ENCODE measurements at regions not wholly inside any gene's neighbourhood (a gene's known extent, or its start where the extent isn't known, plus 50 kb on each side); places are given as distances from the start of the nearest gene placed in this dataset.
A peak's percentile ranks its signal among the peaks of the same experiment; 100 is the strongest.
"Not testable (repeated sequence)": the region's sequence is repeated elsewhere in the genome, so short reads cannot be mapped to it uniquely, and the experiment has no call there.

- intact Hi-C loops (cut with DNase I), result not testable (repeated sequence)
- peak in 1 of 42 donors; percentile 16 for DNase-seq
Observed at GRCh38 chr2:89537862-89538261, 846.4 kb downstream of the RPIA start.

- peak in 1 of 42 donors; percentile 3 for DNase-seq
Observed at GRCh38 chr2:89544110-89544509, 852.6 kb downstream of the RPIA start.

GRCh38 chr2:89579154-89579553 is 887.7 kb downstream of the RPIA start:
- intact Hi-C loops (cut with DNase I), result not testable (repeated sequence)
- DNase-seq, result peak in 1 of 42 donors; percentile 2

More at GRCh38 chr2:89544110-89544509, 852.6 kb downstream of the RPIA start:
- intact Hi-C loops (cut with DNase I), result not testable (repeated sequence)

DNA sequence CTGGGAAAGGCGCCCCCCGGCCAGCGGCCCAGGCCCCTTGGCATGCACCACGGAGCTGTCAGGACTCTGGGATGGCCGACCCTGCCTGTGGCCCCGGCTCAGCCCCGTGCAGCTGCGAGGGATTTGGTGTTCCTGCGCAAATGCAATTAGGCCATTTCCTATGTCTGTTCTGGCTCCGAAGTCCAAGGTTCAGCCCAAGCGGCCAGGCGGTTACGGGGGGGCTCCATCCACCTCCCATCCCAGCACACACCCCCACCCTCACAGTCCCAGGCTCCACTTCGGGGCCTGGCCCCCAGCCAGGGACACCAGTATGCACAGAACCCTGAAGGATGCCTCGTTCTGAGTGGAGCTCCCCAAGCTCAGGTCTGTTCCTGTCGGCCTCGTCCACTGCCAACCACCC is 891.3 kb downstream of the RPIA start:
- DNase-seq; intact Hi-C loops (cut with DNase I): not testable (repeated sequence)

DNA sequence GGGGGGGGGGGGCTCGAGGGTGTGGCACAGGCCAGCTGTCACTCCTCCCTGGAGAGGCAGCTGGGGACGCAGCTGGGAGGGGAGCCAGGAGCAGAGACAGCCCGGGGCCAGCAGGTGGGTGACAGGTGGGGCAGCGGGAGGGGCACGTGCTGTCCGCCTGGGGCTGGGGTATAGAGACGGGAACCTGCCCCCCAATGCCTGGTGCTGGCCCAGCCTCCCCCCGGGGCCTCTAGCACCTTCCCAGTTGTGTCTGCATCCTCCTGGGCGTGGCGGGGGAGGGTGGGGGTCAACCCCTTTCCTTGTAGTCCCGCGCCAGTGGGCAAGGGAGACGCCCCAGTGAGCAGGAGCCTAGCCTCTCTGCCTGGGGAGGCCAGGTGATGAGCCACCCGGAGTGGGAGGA is 892.6 kb downstream of the RPIA start:
- DNase-seq, result peak in 1 of 42 donors; percentile 4
- intact Hi-C loops (cut with DNase I), result not testable (repeated sequence)

GRCh38 chr2:89584868-89585557 is 893.5 kb downstream of the RPIA start:
- intact Hi-C loops (cut with DNase I), result not testable (repeated sequence)
- peak in 2 of 42 donors; percentile 2 to 27 for DNase-seq

DNA sequence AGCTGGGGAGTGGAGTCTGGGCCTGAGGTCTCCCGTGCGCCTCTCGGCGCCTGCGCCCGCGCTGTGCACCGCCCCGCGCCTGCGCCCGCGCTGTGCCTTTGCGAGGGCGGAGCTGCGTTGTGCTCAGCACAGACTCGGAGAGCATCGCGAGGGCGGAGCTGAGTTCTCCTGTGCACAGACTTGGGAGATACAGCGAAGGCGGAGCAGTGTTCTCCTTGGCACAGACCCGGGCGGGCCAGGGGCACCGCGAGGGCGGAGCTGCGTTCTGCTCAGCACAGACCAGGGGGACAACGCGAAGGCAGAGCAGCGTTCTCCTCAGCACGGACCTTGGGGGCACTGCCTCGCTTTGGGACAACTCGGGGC is 894.1 kb downstream of the RPIA start:
- peak; percentile 28 to 87 (median 75) for DNase-seq
- intact Hi-C loops (cut with DNase I), result not testable (repeated sequence)

- DNase-seq; intact Hi-C loops (cut with DNase I): not testable (repeated sequence)
Observed at GRCh38 chr2:89599843-89600242, 908.4 kb downstream of the RPIA start.

GRCh38 chr2:89606514-89606913 is 915.0 kb downstream of the RPIA start:
- intact Hi-C loops (cut with DNase I); DNase-seq: not testable (repeated sequence)

DNA sequence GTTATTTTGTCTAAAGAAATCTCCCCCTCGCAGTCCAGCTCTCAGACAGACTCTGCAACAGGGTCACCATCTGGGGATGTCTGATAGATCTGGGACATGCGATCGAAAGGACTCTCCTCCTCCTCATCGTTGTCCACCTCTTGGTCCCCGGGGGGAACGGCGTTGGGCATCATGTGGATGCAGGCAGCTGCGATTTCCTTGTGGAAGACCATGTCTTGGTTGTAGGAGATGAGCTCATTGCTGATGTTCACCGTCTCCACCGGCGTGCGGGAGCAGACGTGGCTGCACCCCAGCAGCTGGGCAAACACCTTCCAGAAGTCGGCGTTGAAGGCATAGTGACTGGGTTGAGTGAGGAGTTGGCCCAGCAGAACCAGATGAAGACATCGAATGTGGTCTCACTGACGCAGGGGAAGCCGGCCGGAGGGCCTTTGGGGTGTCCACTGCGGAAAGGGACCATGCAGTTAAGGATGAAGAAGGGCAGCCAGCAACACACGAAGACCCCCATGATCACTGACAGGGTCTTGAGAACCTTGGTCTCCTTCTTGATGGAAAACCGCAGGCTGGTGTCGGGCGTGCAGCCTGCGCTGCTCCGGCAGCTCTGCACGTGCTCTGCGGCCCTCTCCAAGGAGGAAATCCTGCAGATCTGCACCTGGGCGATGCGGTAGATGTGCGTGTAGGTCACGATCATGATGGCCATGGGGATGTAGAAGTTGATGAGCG is 918.9 kb downstream of the RPIA start:
- intact Hi-C loops (cut with DNase I); DNase-seq: not testable (repeated sequence)

GRCh38 chr2:89610927-89611515 is 919.5 kb downstream of the RPIA start:
- intact Hi-C loops (cut with DNase I); DNase-seq: not testable (repeated sequence)

- DNase-seq; intact Hi-C loops (cut with DNase I): not testable (repeated sequence)
Observed at GRCh38 chr2:89611710-89612109, 920.2 kb downstream of the RPIA start.

DNA sequence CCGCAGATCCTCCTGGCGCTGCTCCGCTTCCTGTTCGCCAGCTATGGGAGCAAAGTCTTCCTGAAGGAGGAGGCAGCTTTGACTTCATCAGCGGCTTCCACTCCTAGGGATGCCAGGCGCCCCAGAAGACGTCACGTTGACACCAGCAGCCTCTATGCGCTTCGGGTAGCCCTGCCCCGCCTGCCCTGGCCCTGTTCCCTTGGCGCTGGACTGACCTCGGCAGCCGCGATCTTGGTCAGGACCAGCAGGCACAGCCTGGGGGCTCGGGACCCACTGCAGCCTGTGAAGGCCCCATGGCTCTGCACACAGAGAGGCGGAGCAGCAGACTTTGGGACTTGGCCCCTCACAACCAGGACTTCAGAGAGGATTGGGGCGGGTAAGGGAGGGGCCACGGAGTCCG is 957.8 kb downstream of the RPIA start:
- DNase-seq; intact Hi-C loops (cut with DNase I): not testable (repeated sequence)

- intact Hi-C loops (cut with DNase I); DNase-seq: not testable (repeated sequence)
Observed at GRCh38 chr2:89679254-89679653, 987.8 kb downstream of the RPIA start.

Data from head of caudate nucleus (tissue), 42 donors.